ENCODE measurements at regions not wholly inside any gene's neighbourhood (a gene's known extent, or its start where the extent isn't known, plus 50 kb on each side); places are given as distances from the start of the nearest gene placed in this dataset.

GRCh38 chr2:212940816-212941215, 210.6 kb downstream of the IKZF2 start:
- TF ChIP-seq CTCF (IDR thresholded peaks at IDR 0.05; ENCODE audit: low read length), result no peak
- TF ChIP-seq EZH2 (optimal IDR thresholded peaks at IDR 0.05; ENCODE audit: low read depth, low read length), result no peak
- TF ChIP-seq EZH2phosphoT487 (IDR thresholded peaks at IDR 0.05; ENCODE audit: low read length), result no peak

Data from MM.1S (cell line).